BJ (cell line): ENCODE measurements at regions not wholly inside any gene's neighbourhood (a gene's known extent, or its start where the extent isn't known, plus 50 kb on each side); places are given as distances from the start of the nearest gene placed in this dataset.

ENCODE experiments used
- CTCF ChIA-PET: fragments of 350-600 bp; formaldehyde crosslinking; extraction: SDS; loops from one replicate; lab custom pipeline; 2021; ENCODE audit warnings: antibody characterized with exemption, inconsistent platforms; lab: Yijun Ruan, JAX
- POLR2A ChIA-PET: fragments of 300-600 bp; sonication (Branson Sonifier 250); formaldehyde crosslinking; extraction: SDS; loops from one replicate; lab custom pipeline; 2021; ENCODE audit warnings: antibody characterized with exemption; lab: Charles Lee
- DNase-seq: peaks from one replicate; pipeline ENCODE4 v3.0.0-alpha.2; 2011; ENCODE audit warnings: low read depth
- H3K27me3 ChIP-seq: 2 replicates; pipeline ENCODE4 v1.6.0; 2011; ENCODE audit warnings: low read length; ENCODE audit not compliant: control insufficient read depth, insufficient read depth
- H3K36me3 ChIP-seq: 2 replicates; pipeline ENCODE4 v1.5.1; 2011; ENCODE audit warnings: low read length; ENCODE audit not compliant: control insufficient read depth, insufficient read depth
- H3K4me3 ChIP-seq: 2 replicates; pipeline ENCODE4 v1.5.1; 2011; ENCODE audit warnings: low read depth, mild to moderate bottlenecking, control low read depth, low read length
- TF ChIP-seq, protein P1 (sequence below): IDR thresholded peaks from 2 replicates; pipeline ENCODE4 v1.5.1; 2011; ENCODE audit warnings: low read depth, mild to moderate bottlenecking, control low read depth, inconsistent platforms, low read length, moderate library complexity; ENCODE audit not compliant: insufficient read depth

DNA sequence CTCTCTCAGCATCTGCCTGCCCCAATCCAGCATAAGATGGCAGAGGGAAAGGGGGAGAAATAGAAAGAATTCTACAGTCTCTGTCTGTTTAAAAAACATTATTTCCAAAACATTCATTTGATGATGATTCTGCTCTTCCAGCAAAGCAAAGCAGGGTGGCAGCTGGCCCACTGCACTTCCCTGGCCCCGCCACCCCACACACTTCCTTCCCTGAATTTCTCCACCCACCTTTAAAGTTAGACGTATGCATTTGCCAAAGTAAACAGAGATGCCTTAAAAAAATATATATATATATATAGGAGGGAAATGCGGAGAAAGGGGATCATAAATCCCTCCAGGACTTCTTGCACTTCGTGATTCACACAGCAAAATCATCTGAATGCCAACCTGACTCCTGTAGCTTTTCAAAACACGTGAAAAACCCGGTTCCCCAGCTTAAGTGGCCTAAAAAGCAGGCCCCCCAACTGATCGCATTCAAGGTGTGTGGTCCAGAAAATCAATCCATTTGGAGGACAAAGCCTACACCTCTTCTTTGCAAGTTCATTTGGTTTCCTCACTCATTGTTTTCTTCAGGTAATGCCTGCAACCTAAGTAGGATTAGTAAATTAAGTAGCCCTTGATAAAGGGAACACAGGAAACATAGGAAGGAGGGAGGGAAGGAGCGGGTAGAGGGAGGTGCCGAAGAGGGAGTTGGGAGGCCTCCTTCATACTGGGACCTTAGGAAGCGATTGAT is 68.8 kb downstream of the LLPH start:
- DNase-seq: no peak
- H3K27me3 ChIP-seq: no peaks in the 10 kb centered on the region
- no peaks in the 10 kb centered on the region for H3K36me3 ChIP-seq
- ChIA-PET POLR2A (no interaction called here), CTCF (interaction anchor here (0.8 to 1.0 kb wide), 2 partner anchors 14 to 617 kb away, joined by 3 read pairs; no protein-coding TSS in a partner anchor)
- TF ChIP-seq, protein P1, sequence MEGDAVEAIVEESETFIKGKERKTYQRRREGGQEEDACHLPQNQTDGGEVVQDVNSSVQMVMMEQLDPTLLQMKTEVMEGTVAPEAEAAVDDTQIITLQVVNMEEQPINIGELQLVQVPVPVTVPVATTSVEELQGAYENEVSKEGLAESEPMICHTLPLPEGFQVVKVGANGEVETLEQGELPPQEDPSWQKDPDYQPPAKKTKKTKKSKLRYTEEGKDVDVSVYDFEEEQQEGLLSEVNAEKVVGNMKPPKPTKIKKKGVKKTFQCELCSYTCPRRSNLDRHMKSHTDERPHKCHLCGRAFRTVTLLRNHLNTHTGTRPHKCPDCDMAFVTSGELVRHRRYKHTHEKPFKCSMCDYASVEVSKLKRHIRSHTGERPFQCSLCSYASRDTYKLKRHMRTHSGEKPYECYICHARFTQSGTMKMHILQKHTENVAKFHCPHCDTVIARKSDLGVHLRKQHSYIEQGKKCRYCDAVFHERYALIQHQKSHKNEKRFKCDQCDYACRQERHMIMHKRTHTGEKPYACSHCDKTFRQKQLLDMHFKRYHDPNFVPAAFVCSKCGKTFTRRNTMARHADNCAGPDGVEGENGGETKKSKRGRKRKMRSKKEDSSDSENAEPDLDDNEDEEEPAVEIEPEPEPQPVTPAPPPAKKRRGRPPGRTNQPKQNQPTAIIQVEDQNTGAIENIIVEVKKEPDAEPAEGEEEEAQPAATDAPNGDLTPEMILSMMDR: no peak
- no peak overlapping the region for H3K4me3 ChIP-seq

- CTCF ChIA-PET: interaction anchor here (0.8 kb wide), 1 partner anchor 616 kb away, joined by 3 read pairs; no protein-coding TSS in a partner anchor
- no peak for DNase-seq
- Histone ChIP-seq H3K4me3 (no peak overlapping the region), H3K36me3 (no peaks in the 10 kb centered on the region), H3K27me3 (no peaks in the 10 kb centered on the region)
- TF ChIP-seq, protein P1: no peak
- POLR2A ChIA-PET: no interaction called here
These were observed 69.5 kb downstream of the LLPH start for GRCh38 chr12:66061076-66061475.

DNA sequence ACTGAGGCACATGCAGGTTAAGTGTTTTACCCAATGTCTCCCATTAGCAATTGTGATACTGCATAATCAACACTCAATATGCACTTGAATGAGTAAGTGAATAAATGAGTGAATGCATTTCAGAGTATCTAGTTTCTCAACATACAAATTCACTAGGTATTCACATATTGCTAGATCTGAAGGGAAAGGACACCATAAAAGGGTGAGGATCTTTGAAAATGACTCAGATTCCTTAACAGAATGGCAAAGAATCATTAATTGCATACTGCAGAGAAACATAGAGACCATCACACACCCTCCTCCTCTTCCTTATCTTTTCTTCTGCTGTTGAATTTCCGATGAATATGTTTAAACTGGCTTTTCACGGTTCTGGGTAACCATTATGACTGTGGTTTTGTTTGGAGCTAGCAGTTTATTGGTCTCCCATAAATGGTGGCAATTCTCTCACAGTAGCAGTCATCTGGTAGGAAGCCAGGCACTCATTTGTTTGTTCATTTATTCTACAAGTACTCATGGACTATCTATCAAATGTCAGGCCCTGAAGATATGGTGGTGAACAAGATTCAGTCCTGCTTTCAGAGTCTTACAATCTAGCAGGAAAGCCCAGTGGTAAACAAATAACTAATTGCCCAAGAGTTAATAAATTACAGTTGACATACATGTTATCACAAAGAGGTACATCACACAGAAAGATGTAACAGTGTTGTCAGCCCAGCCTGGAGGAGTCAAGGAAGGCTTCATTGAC is 70.2 kb downstream of the LLPH start:
- Histone ChIP-seq H3K36me3 (no peaks in the 10 kb centered on the region), H3K27me3 (no peaks in the 10 kb centered on the region), H3K4me3 (no peak overlapping the region)
- no peak for DNase-seq
- ChIA-PET POLR2A (no interaction called here), CTCF (interaction anchor here (0.5 to 0.8 kb wide), 2 partner anchors 27 to 615 kb away, joined by 3 read pairs; no protein-coding TSS in a partner anchor)
- TF ChIP-seq, protein P1: no peak

DNA sequence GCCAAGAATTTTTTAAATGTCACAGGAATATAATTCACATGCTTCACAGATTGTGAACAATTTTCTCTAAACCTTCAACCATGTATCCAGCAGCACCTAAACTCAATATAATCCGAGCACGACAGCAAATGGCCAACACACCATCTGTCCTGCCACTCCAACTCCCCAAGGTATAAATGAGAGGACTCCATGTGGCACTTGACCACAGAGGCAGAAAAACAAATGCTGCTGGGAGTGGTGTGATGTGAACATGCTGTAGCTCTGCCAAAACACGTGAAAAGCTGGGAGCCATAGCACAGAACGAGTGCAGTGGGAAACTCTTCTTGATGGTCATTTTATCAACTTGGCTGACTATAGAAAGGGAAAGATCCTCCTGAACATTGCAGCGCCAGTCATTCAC is 70.9 kb downstream of the LLPH start:
- ChIA-PET POLR2A (no interaction called here), CTCF (no interaction called here)
- Histone ChIP-seq H3K36me3 (no peaks in the 10 kb centered on the region), H3K27me3 (no peaks in the 10 kb centered on the region), H3K4me3 (no peak overlapping the region)
- no peak for DNase-seq
- TF ChIP-seq, protein P1: no peak

DNA sequence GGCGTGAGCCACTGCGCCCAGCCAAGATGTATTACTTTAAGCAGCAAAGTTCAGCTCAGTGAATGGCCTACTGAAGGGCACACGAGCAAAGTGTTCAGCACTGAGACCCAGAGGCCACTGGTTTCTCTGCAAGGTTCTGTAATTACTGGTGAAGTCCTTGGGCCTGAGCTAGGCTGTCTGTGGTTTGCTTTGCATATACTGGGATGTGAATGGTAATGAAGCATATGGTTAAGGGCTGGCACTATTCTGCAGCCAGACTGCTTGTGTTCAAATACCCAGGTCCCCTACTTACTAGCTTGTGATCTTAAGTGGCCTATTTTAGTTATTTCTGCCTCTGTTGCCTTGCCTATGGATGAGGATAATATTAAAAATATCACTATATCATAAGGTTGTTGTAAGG is 72.0 kb downstream of the LLPH start:
- Histone ChIP-seq H3K36me3 (no peaks in the 10 kb centered on the region), H3K4me3 (no peak overlapping the region), H3K27me3 (no peaks in the 10 kb centered on the region)
- ChIA-PET CTCF (no interaction called here), POLR2A (no interaction called here)
- DNase-seq: no peak
- TF ChIP-seq, protein P1: no peak
